Tibial nerve (tissue), 4 donors: ENCODE measurements at regions not wholly inside any gene's neighbourhood (a gene's known extent, or its start where the extent isn't known, plus 50 kb on each side); places are given as distances from the start of the nearest gene placed in this dataset.

Source experiments
- EP300 ChIP-seq, 2 donors: sonication (generic); formaldehyde crosslinking; IDR thresholded peaks; one replicate each; pipeline ENCODE4 v1.6.1; 2017; ENCODE audit warnings: antibody characterized with exemption in 2 of 2, mild to moderate bottlenecking in 1 of 2
- TF ChIP-seq, protein P1 (sequence below), 5 experiments: fragments of 200-600 bp in 3 of 5; fragments of 450-650 bp in 2 of 5; sonication (generic) in 3 of 5; IDR thresholded peaks; one replicate each; pipeline ENCODE4 v1.5.1; 2016 to 2019; ENCODE audit warnings: antibody characterized with exemption in 5 of 5, mild to moderate bottlenecking in 3 of 5, moderate library complexity in 2 of 5

DNA sequence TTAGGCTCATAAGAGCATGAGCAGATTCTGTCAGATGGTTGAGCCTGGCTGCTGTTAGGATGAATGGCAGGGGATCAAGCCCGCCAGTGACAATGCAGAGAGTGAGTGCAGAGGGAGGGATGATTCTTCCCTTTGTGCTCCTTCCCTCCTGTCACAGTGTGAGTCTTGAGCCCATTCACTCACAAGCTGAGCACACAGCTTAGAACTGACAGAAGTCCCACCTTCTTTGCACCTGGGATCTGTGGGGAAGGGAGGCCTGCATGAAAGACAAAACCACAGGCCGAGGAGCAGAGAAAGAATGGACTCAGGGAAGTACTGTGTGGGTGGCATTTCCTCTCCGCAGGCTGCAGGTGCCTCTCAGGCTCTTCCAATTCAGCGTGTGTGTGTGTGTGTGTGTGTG lies 160.6 kb downstream of the KCNA5 start:
- TF ChIP-seq, protein P1, sequence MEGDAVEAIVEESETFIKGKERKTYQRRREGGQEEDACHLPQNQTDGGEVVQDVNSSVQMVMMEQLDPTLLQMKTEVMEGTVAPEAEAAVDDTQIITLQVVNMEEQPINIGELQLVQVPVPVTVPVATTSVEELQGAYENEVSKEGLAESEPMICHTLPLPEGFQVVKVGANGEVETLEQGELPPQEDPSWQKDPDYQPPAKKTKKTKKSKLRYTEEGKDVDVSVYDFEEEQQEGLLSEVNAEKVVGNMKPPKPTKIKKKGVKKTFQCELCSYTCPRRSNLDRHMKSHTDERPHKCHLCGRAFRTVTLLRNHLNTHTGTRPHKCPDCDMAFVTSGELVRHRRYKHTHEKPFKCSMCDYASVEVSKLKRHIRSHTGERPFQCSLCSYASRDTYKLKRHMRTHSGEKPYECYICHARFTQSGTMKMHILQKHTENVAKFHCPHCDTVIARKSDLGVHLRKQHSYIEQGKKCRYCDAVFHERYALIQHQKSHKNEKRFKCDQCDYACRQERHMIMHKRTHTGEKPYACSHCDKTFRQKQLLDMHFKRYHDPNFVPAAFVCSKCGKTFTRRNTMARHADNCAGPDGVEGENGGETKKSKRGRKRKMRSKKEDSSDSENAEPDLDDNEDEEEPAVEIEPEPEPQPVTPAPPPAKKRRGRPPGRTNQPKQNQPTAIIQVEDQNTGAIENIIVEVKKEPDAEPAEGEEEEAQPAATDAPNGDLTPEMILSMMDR (IDR thresholded peaks at IDR 0.05): no peak
- TF ChIP-seq EP300 (IDR thresholded peaks at IDR 0.05): no peak
